WTC11 (cell line): ENCODE measurements at regions not wholly inside any gene's neighbourhood (a gene's known extent, or its start where the extent isn't known, plus 50 kb on each side); places are given as distances from the start of the nearest gene placed in this dataset.

Experiments used
- ATAC-seq: fragments of 200-7000 bp; cut with Tn5 transposase; 2 replicates; pipeline ENCODE4 v1.10.0; 2021; ENCODE audit warnings: mild to moderate bottlenecking, moderate library complexity
- CTCF ChIA-PET: fragments of 300-600 bp; sonication (Branson Sonifier 250); formaldehyde crosslinking; loops from one replicate; lab custom pipeline; 2021; ENCODE audit warnings: antibody characterized with exemption; lab: Charles Lee
- POLR2A ChIA-PET: fragments of 350-600 bp; sonication (Branson Sonifier 250); formaldehyde crosslinking; loops from one replicate; lab custom pipeline; 2021; ENCODE audit warnings: antibody characterized with exemption; lab: Charles Lee
- DNase-seq: peaks from one replicate; pipeline ENCODE4 v3.0.0; 2021; ENCODE audit warnings: low spot score
- H3K27ac Mint-ChIP-seq: 2 replicates; pipeline ENCODE4 v1.8.0; 2021; ENCODE audit warnings: mixed read lengths
- H3K27me3 Mint-ChIP-seq: 2 replicates; pipeline ENCODE4 v1.8.0; 2021; ENCODE audit warnings: low read depth, mild to moderate bottlenecking, moderate library complexity, mixed read lengths
- H3K36me3 Mint-ChIP-seq: 2 replicates; pipeline ENCODE4 v1.8.0; 2021; ENCODE audit warnings: mixed read lengths
- H3K4me1 Mint-ChIP-seq: 2 replicates; pipeline ENCODE4 v1.8.0; 2022; ENCODE audit warnings: mixed read lengths
- H3K4me3 Mint-ChIP-seq: 2 replicates; pipeline ENCODE4 v1.8.0; 2021; ENCODE audit warnings: mild to moderate bottlenecking, moderate library complexity, mixed read lengths
- H3K9me3 Mint-ChIP-seq: 2 replicates; pipeline ENCODE4 v1.8.0; 2021; ENCODE audit warnings: mixed read lengths
- ATF1 ChIP-seq: sonication (generic); formaldehyde crosslinking; IDR thresholded peaks from 2 replicates; pipeline ENCODE4 v1.8.1; 2023; ENCODE audit warnings: mild to moderate bottlenecking, moderate library complexity, missing genetic modification reagents
- ATF2 ChIP-seq: sonication (generic); formaldehyde crosslinking; IDR thresholded peaks from 2 replicates; pipeline ENCODE4 v1.8.1; 2022; ENCODE audit warnings: low read depth, missing genetic modification reagents, borderline replicate concordance
- CREB1 ChIP-seq: sonication (generic); formaldehyde crosslinking; IDR thresholded peaks from 2 replicates; pipeline ENCODE4 v1.8.0; 2023; ENCODE audit warnings: mild to moderate bottlenecking, missing genetic modification reagents
- CTCF ChIP-seq: fragments of 200-600 bp; IDR thresholded peaks from 2 replicates; pipeline ENCODE4 v1.8.0; 2022; ENCODE audit warnings: antibody characterized with exemption
- FOXK1 ChIP-seq: sonication (generic); formaldehyde crosslinking; IDR thresholded peaks from 2 replicates; pipeline ENCODE4 v1.8.0; 2022; ENCODE audit warnings: mild to moderate bottlenecking, moderate library complexity, missing genetic modification reagents
- FOXP1 ChIP-seq: sonication (generic); formaldehyde crosslinking; IDR thresholded peaks from 2 replicates; pipeline ENCODE4 v1.8.0; 2022; ENCODE audit warnings: missing genetic modification reagents, mild to moderate bottlenecking, moderate library complexity, borderline replicate concordance
- FOXP4 ChIP-seq: sonication (generic); formaldehyde crosslinking; IDR thresholded peaks from 2 replicates; pipeline ENCODE4 v1.8.0; 2022; ENCODE audit warnings: mild to moderate bottlenecking, missing genetic modification reagents
- GRHL2 ChIP-seq: fragments of 250-450 bp; sonication (Bioruptor Pico); IDR thresholded peaks from 2 replicates; pipeline ENCODE4 v1.8.0; 2022; ENCODE audit warnings: mild to moderate bottlenecking, moderate library complexity; ENCODE audit not compliant: insufficient replicate concordance, severe bottlenecking
- GTF2I ChIP-seq: fragments of 250-450 bp; sonication (Bioruptor Pico); conservative IDR thresholded peaks from 2 replicates; pipeline ENCODE4 v1.4.0; 2021; ENCODE audit warnings: mild to moderate bottlenecking
- IRF1 ChIP-seq: sonication (generic); formaldehyde crosslinking; IDR thresholded peaks from 2 replicates; pipeline ENCODE4 v1.8.0; 2023; ENCODE audit warnings: missing genetic modification reagents
- KAT7 ChIP-seq: sonication (generic); formaldehyde crosslinking; IDR thresholded peaks from 2 replicates; pipeline ENCODE4 v1.8.1; 2023; ENCODE audit warnings: missing genetic modification reagents, mild to moderate bottlenecking, borderline replicate concordance
- MXD4 ChIP-seq: fragments of 250-450 bp; sonication (Bioruptor Pico); IDR thresholded peaks from 2 replicates; pipeline ENCODE4 v1.8.0; 2021; ENCODE audit warnings: mild to moderate bottlenecking, moderate library complexity, borderline replicate concordance
- PREB ChIP-seq: sonication (generic); formaldehyde crosslinking; IDR thresholded peaks from 2 replicates; pipeline ENCODE4 v1.8.1; 2022; ENCODE audit warnings: mild to moderate bottlenecking, missing genetic modification reagents, moderate library complexity, borderline replicate concordance
- SOX15 ChIP-seq: fragments of 250-450 bp; sonication (Bioruptor Pico); IDR thresholded peaks from 2 replicates; pipeline ENCODE4 v1.9.0; 2021; ENCODE audit warnings: mild to moderate bottlenecking
- STAT6 ChIP-seq: sonication (generic); formaldehyde crosslinking; conservative IDR thresholded peaks from 2 replicates; pipeline ENCODE4 v1.8.1; 2023; ENCODE audit warnings: mild to moderate bottlenecking, low read depth, missing genetic modification reagents, moderate library complexity
- ZBTB43 ChIP-seq: sonication (generic); formaldehyde crosslinking; IDR thresholded peaks from 2 replicates; pipeline ENCODE4 v1.8.1; 2023; ENCODE audit warnings: mild to moderate bottlenecking, missing genetic modification reagents
- ZNF219 ChIP-seq: sonication (generic); formaldehyde crosslinking; IDR thresholded peaks from 2 replicates; pipeline ENCODE4 v1.8.0; 2023; ENCODE audit warnings: missing genetic modification reagents, mild to moderate bottlenecking, borderline replicate concordance
- ZNF317 ChIP-seq: sonication (generic); formaldehyde crosslinking; IDR thresholded peaks from 2 replicates; pipeline ENCODE4 v1.8.1; 2023; ENCODE audit warnings: low read depth, mild to moderate bottlenecking, moderate library complexity, missing genetic modification reagents, borderline replicate concordance
- ZNF423 ChIP-seq: fragments of 250-450 bp; sonication (Bioruptor Pico); IDR thresholded peaks from 2 replicates; pipeline ENCODE4 v2.1.2; 2022; ENCODE audit warnings: mild to moderate bottlenecking, moderate library complexity

- POLR2A ChIA-PET = no interaction called here
- no peaks in the 10 kb centered on the region for H3K9me3 Mint-ChIP-seq
- no peak overlapping the region for H3K27ac Mint-ChIP-seq
- TF ChIP-seq KAT7 (no peak), FOXP4 (CRISPR knock-in tag) (no peak), ATF2 (CRISPR knock-in tag) (no peak), IRF1 (CRISPR knock-in tag) (no peak), MXD4 (no peak), PREB (CRISPR knock-in tag) (no peak), GRHL2 (CRISPR knock-in tag) (no peak), ZNF423 (CRISPR knock-in tag) (no peak), SOX15 (CRISPR knock-in tag) (no peak), CTCF (no peak), FOXP1 (CRISPR knock-in tag) (no peak)
- DNase-seq (no peak), ATAC-seq (no peak)
- no peaks in the 10 kb centered on the region for H3K27me3 Mint-ChIP-seq
- 0 out of 2 replicates have a peak, but pooled peaks cover 3% of the 10 kb centered on the region for H3K4me1 Mint-ChIP-seq
- H3K36me3 Mint-ChIP-seq = no peaks in the 10 kb centered on the region
- CTCF ChIA-PET = no interaction called here
- H3K4me3 Mint-ChIP-seq = no peak overlapping the region
Observed at GRCh38 chr6:8628063-8628462, 192.7 kb upstream of the SLC35B3 start.

- Mint-ChIP-seq H3K4me3 (no peak overlapping the region), H3K27ac (no peak overlapping the region)
- TF ChIP-seq ZNF219 (CRISPR knock-in tag) (no peak), CREB1 (no peak), ZBTB43 (CRISPR knock-in tag) (no peak), GTF2I (CRISPR knock-in tag) (no peak), STAT6 (CRISPR knock-in tag) (no peak), PREB (CRISPR knock-in tag) (no peak), ZNF317 (CRISPR knock-in tag) (no peak), FOXK1 (no peak), ATF1 (no peak)
- TF ChIP-seq, all 79 proteins: peak for 0
- ATAC-seq (no peak), DNase-seq (no peak)
- CTCF ChIA-PET = interaction anchor here (2.0 kb wide), 1 partner anchor 146 kb away, joined by 5 read pairs; no protein-coding TSS in a partner anchor
- POLR2A ChIA-PET = no interaction called here
- no peaks in the 10 kb centered on the region for H3K9me3 Mint-ChIP-seq
- no peaks in the 10 kb centered on the region for H3K27me3 Mint-ChIP-seq
- no peaks in the 10 kb centered on the region for H3K4me1 Mint-ChIP-seq
- H3K36me3 Mint-ChIP-seq = no peaks in the 10 kb centered on the region
Observed at GRCh38 chr6:8627085-8627861, 191.9 kb upstream of the SLC35B3 start.
